Glutamatergic neuron (in vitro differentiated cells): ENCODE measurements at regions not wholly inside any gene's neighbourhood (a gene's known extent, or its start where the extent isn't known, plus 50 kb on each side); places are given as distances from the start of the nearest gene placed in this dataset.

Source experiments
- DNase-seq: peaks from one replicate; pipeline ENCODE4 v3.0.0; 2022
- H3K27ac Mint-ChIP-seq: one replicate; pipeline ENCODE4 v1.8.0; 2020; ENCODE audit warnings: mild to moderate bottlenecking, mixed read lengths, inconsistent platforms; ENCODE audit not compliant: unreplicated experiment
- H3K27me3 Mint-ChIP-seq: one replicate; pipeline ENCODE4 v1.8.0; 2020; ENCODE audit warnings: mild to moderate bottlenecking, moderate library complexity, mixed read lengths, inconsistent platforms; ENCODE audit not compliant: unreplicated experiment
- H3K36me3 Mint-ChIP-seq: one replicate; pipeline ENCODE4 v1.8.0; 2020; ENCODE audit warnings: mild to moderate bottlenecking, mixed read lengths, inconsistent platforms; ENCODE audit not compliant: unreplicated experiment
- H3K4me1 Mint-ChIP-seq: one replicate; pipeline ENCODE4 v1.8.0; 2020; ENCODE audit warnings: mild to moderate bottlenecking, low read depth, mixed read lengths, inconsistent platforms; ENCODE audit not compliant: unreplicated experiment
- H3K4me3 Mint-ChIP-seq: one replicate; pipeline ENCODE4 v1.8.0; 2020; ENCODE audit warnings: mild to moderate bottlenecking, mixed read lengths, inconsistent platforms; ENCODE audit not compliant: unreplicated experiment
- H3K9me3 Mint-ChIP-seq: one replicate; pipeline ENCODE4 v1.8.0; 2020; ENCODE audit warnings: mild to moderate bottlenecking, moderate library complexity, mixed read lengths, inconsistent platforms; ENCODE audit not compliant: unreplicated experiment
- CTCF ChIP-seq: fragments of 200-600 bp; sonication (generic); IDR thresholded peaks from one replicate; pipeline ENCODE4 v1.5.0; 2021; ENCODE audit not compliant: partially characterized antibody, unreplicated experiment

DNA sequence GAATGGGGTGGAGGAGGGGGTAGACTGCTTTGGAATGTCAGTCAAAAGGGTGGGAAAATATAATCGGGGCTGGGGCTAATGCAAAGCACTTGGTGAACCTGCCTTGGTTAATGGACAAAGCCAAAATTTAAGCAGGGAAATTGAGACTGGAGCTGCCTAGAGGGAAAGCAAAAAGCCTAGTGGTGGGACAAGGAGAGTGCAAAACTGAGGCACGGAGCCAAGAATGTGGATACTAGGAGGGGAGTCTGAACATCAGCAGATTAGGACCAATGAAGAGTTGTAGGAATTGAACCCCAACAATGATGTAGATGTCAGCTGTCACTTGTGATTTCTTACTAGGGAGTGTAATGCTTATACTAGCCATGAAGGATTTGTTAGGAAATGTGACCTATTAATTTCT, 195.9 kb downstream of the MDFIC start:
- Mint-ChIP-seq H3K36me3 (no peaks in the 10 kb centered on the region), H3K9me3 (no peaks in the 10 kb centered on the region), H3K4me1 (peaks cover 3% of the 10 kb centered on the region), H3K4me3 (no peak overlapping the region), H3K27ac (no peak overlapping the region), H3K27me3 (peaks cover 2% of the 10 kb centered on the region)
- DNase-seq = no peak
- TF ChIP-seq CTCF = no peak

- DNase-seq = no peak
- Mint-ChIP-seq H3K27me3 (peaks cover 2% of the 10 kb centered on the region), H3K4me1 (peaks cover 3% of the 10 kb centered on the region), H3K36me3 (no peaks in the 10 kb centered on the region), H3K27ac (no peak overlapping the region), H3K9me3 (no peaks in the 10 kb centered on the region), H3K4me3 (no peak overlapping the region)
- TF ChIP-seq CTCF = no peak
These were observed 195.2 kb downstream of the MDFIC start for GRCh38 chr7:115116773-115117715.

DNA sequence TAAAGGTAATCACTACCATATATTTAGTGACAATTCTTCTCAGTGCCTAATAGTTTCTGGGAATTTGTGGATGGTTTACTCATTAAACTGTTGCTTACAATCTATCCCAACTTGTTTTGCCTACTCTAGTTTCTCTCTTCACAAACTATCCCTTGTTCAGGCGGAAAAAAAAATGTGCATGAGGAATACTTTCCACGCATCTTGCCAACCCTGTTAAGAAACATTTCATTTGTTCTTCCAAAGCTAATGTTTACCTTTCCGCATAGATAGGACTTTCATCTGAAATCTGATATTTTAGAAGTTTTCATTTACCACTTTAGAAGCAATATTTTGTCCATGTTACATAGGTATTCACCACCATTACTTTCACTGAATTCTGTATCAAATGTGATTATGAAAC, 191.9 kb downstream of the MDFIC start:
- no peak for DNase-seq
- Mint-ChIP-seq H3K36me3 (no peaks in the 10 kb centered on the region), H3K4me1 (peaks cover 3% of the 10 kb centered on the region), H3K4me3 (no peak overlapping the region), H3K27me3 (peaks cover 2% of the 10 kb centered on the region), H3K9me3 (no peaks in the 10 kb centered on the region), H3K27ac (no peak overlapping the region)
- TF ChIP-seq CTCF = no peak

DNA sequence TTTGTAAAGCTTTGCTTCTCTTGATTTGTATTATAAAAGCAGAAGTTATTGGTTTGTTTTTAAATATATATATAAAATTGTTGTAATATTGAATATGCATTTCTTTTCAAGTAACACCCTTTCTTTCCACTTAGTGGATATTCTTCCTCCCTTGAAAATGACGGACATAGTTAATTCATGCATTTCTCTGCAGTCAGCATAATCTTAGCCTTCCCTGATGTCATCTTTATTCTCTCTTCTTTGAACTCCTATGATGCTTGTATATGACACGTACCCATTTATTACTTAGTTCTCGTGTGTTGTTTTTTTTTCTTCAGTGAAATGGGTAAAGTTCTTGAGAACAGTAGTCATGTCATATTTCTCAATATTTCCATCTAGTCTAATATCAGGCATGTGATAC, 191.2 kb downstream of the MDFIC start:
- no peak overlapping the region for H3K27ac Mint-ChIP-seq
- H3K36me3 Mint-ChIP-seq = no peaks in the 10 kb centered on the region
- DNase-seq = no peak
- peaks cover 2% of the 10 kb centered on the region for H3K27me3 Mint-ChIP-seq
- H3K9me3 Mint-ChIP-seq = no peaks in the 10 kb centered on the region
- TF ChIP-seq CTCF = no peak
- peaks cover 3% of the 10 kb centered on the region for H3K4me1 Mint-ChIP-seq
- no peak overlapping the region for H3K4me3 Mint-ChIP-seq

DNA sequence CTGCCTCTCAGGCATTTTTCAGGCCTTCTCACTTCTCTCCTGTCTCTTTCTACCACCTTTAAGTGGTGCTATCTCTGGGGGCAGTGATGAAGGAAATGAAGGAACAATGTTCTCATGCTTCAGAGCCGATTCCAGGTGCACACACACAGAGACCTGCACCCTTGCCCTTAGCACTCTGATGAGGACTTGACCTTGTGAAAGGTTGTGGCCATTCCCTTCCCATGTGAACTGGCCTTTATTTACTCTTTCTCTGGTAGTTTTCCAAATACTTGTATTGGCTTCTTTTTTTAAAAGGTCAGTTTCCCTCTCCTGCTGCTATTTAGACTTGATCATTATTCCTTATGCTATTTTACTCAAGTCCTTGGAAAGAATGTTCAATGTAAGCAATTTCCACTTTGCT, 188.6 kb downstream of the MDFIC start:
- no peak overlapping the region for H3K4me3 Mint-ChIP-seq

More for the DNA sequence above, 188.6 kb downstream of the MDFIC start:
- H3K4me1 Mint-ChIP-seq = no peaks in the 10 kb centered on the region
- no peak overlapping the region for H3K27ac Mint-ChIP-seq
- DNase-seq = no peak
- TF ChIP-seq CTCF = no peak
- H3K27me3 Mint-ChIP-seq = no peaks in the 10 kb centered on the region
- no peaks in the 10 kb centered on the region for H3K9me3 Mint-ChIP-seq
- no peaks in the 10 kb centered on the region for H3K36me3 Mint-ChIP-seq
